ENCODE measurements at regions not wholly inside any gene's neighbourhood (a gene's known extent, or its start where the extent isn't known, plus 50 kb on each side); places are given as distances from the start of the nearest gene placed in this dataset.

- no peaks in the 10 kb centered on the region for H3K9me3 ChIP-seq (ENCODE audit: low read length)
- DNase-seq (ENCODE audit: low spot score) (no peak), ATAC-seq (no peak), FAIRE-seq (no peak)
- H3K4me3 ChIP-seq (replicated peaks in 1 of 3; ENCODE audit: insufficient read depth in 1 of 3, low read depth in 2 of 3, low read length in 3 of 3), result no peak overlapping the region
- H3K36me3 ChIP-seq (replicated peaks in 1 of 2; ENCODE audit: control insufficient read depth in 1 of 2, insufficient read depth in 2 of 2, low read length in 2 of 2), result no peaks in the 10 kb centered on the region
- ChIA-PET CTCF (ENCODE audit: low intra/inter-chr PET ratio, low total read pairs) (no interaction called here), POLR2A (no interaction called here)
- in situ Hi-C loops (cut with HindIII; ENCODE audit: extremely low pct_ligation_motif_present, low pct_unique_long_range_greater_than_20kb) (no loop called here), intact Hi-C loops (cut with micrococcal nuclease; ENCODE audit: unreplicated experiment) (no loop called here)
- no TSS peak for BruUV-seq (replicated peaks)
- no peaks in the 10 kb centered on the region for H3K4me1 ChIP-seq (ENCODE audit: insufficient read depth, low read length)
- no peak overlapping the region for H2AFZ ChIP-seq (ENCODE audit: low read length)
- H3K27me3 ChIP-seq (ENCODE audit: control insufficient read depth in 1 of 2, insufficient read depth in 2 of 2, low read length in 2 of 2), result 0 out of 5 replicates have a peak, but pooled peaks cover 0 to 5% of the 10 kb centered on the region in 2 experiments
- no peak overlapping the region for H3K27ac ChIP-seq (ENCODE audit: extremely low read length, insufficient read depth, low read length)
- no peak overlapping the region for H3K9ac ChIP-seq (ENCODE audit: insufficient read depth, low read depth, low read length)
- no peaks in the 10 kb centered on the region for H4K20me1 ChIP-seq (ENCODE audit: insufficient read depth, low read length)
- no peaks in the 10 kb centered on the region for H3K79me2 ChIP-seq (ENCODE audit: insufficient read depth, low read length)
- 64% methylated on average over 7 of the region's 7 CpGs for WGBS (ENCODE audit: low lambda C conversion rate)
- no peak overlapping the region for H3K4me2 ChIP-seq (ENCODE audit: low read depth, low read length)
- TF ChIP-seq MEIS2 (CRISPR knock-in tag; IDR thresholded peaks at IDR 0.05) (no peak), IRF2 (CRISPR knock-in tag; IDR thresholded peaks at IDR 0.05) (no peak), ZNF703 (CRISPR knock-in tag; IDR thresholded peaks at IDR 0.05; ENCODE audit: borderline replicate concordance) (no peak), LBX2 (CRISPR knock-in tag; IDR thresholded peaks at IDR 0.05; ENCODE audit: borderline replicate concordance) (no peak), PRDM4 (CRISPR knock-in tag; IDR thresholded peaks at IDR 0.05; ENCODE audit: borderline replicate concordance) (no peak), TEAD3 (CRISPR knock-in tag; optimal IDR thresholded peaks at IDR 0.05; ENCODE audit: borderline replicate concordance) (no peak), ZNF598 (CRISPR knock-in tag; IDR thresholded peaks at IDR 0.05; ENCODE audit: borderline replicate concordance) (no peak), ZNF629 (CRISPR knock-in tag; conservative IDR thresholded peaks at IDR 0.05) (no peak), ZNF17 (CRISPR knock-in tag; IDR thresholded peaks at IDR 0.05) (no peak), ZZZ3 (CRISPR knock-in tag; IDR thresholded peaks at IDR 0.05; ENCODE audit: borderline replicate concordance) (no peak)
- TF ChIP-seq, protein P1, sequence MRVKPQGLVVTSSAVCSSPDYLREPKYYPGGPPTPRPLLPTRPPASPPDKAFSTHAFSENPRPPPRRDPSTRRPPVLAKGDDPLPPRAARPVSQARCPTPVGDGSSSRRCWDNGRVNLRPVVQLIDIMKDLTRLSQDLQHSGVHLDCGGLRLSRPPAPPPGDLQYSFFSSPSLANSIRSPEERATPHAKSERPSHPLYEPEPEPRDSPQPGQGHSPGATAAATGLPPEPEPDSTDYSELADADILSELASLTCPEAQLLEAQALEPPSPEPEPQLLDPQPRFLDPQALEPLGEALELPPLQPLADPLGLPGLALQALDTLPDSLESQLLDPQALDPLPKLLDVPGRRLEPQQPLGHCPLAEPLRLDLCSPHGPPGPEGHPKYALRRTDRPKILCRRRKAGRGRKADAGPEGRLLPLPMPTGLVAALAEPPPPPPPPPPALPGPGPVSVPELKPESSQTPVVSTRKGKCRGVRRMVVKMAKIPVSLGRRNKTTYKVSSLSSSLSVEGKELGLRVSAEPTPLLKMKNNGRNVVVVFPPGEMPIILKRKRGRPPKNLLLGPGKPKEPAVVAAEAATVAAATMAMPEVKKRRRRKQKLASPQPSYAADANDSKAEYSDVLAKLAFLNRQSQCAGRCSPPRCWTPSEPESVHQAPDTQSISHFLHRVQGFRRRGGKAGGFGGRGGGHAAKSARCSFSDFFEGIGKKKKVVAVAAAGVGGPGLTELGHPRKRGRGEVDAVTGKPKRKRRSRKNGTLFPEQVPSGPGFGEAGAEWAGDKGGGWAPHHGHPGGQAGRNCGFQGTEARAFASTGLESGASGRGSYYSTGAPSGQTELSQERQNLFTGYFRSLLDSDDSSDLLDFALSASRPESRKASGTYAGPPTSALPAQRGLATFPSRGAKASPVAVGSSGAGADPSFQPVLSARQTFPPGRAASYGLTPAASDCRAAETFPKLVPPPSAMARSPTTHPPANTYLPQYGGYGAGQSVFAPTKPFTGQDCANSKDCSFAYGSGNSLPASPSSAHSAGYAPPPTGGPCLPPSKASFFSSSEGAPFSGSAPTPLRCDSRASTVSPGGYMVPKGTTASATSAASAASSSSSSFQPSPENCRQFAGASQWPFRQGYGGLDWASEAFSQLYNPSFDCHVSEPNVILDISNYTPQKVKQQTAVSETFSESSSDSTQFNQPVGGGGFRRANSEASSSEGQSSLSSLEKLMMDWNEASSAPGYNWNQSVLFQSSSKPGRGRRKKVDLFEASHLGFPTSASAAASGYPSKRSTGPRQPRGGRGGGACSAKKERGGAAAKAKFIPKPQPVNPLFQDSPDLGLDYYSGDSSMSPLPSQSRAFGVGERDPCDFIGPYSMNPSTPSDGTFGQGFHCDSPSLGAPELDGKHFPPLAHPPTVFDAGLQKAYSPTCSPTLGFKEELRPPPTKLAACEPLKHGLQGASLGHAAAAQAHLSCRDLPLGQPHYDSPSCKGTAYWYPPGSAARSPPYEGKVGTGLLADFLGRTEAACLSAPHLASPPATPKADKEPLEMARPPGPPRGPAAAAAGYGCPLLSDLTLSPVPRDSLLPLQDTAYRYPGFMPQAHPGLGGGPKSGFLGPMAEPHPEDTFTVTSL (CRISPR knock-in tag; IDR thresholded peaks at IDR 0.05; ENCODE audit: borderline replicate concordance), result no peak
- TF ChIP-seq, protein P2, sequence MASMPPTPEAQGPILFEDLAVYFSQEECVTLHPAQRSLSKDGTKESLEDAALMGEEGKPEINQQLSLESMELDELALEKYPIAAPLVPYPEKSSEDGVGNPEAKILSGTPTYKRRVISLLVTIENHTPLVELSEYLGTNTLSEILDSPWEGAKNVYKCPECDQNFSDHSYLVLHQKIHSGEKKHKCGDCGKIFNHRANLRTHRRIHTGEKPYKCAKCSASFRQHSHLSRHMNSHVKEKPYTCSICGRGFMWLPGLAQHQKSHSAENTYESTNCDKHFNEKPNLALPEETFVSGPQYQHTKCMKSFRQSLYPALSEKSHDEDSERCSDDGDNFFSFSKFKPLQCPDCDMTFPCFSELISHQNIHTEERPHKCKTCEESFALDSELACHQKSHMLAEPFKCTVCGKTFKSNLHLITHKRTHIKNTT (CRISPR knock-in tag; IDR thresholded peaks at IDR 0.05), result no peak
These were observed 156.8 kb upstream of the JARID2 start for GRCh38 chr6:15088904-15089568.

All from HepG2 (cell line).